ENCODE measurements at regions not wholly inside any gene's neighbourhood (a gene's known extent, or its start where the extent isn't known, plus 50 kb on each side); places are given as distances from the start of the nearest gene placed in this dataset.

GRCh38 chr16:73869126-73869525 lies 427.5 kb upstream of the PSMD7 start:
- TF ChIP-seq EZH2 (IDR thresholded peaks at IDR 0.05; ENCODE audit: low read depth, unreplicated experiment) (no peak), ETS1 (IDR thresholded peaks at IDR 0.05) (no peak), CTCF (conservative IDR thresholded peaks at IDR 0.05; ENCODE audit: low read depth in 2 of 2) (no peak)
